ENCODE measurements at regions not wholly inside any gene's neighbourhood (a gene's known extent, or its start where the extent isn't known, plus 50 kb on each side); places are given as distances from the start of the nearest gene placed in this dataset.
"Not testable (repeated sequence)": the region's sequence is repeated elsewhere in the genome, so short reads cannot be mapped to it uniquely, and the experiment has no call there.

DNA sequence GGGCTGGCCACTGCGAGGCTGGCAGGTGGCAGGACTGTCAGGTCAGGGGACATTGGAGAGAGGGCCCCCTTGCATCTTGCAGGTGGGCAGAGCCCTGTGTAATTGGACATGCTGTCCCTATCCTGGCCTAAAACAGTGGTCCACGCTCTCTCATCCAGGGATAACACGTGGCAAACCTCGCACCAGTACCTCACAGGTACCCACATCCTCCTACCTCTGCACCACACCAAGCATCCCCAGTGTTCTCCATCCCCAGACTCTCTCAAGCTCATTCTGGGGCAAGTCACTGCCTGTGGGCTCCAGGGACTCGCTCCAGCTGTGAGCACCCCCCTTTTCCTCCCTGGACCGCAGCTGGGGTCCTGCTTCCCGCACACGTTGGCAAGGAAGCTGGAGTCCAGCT is 212.3 kb upstream of the LRRC61 start:
- not testable (repeated sequence) for FAIRE-seq

DNA sequence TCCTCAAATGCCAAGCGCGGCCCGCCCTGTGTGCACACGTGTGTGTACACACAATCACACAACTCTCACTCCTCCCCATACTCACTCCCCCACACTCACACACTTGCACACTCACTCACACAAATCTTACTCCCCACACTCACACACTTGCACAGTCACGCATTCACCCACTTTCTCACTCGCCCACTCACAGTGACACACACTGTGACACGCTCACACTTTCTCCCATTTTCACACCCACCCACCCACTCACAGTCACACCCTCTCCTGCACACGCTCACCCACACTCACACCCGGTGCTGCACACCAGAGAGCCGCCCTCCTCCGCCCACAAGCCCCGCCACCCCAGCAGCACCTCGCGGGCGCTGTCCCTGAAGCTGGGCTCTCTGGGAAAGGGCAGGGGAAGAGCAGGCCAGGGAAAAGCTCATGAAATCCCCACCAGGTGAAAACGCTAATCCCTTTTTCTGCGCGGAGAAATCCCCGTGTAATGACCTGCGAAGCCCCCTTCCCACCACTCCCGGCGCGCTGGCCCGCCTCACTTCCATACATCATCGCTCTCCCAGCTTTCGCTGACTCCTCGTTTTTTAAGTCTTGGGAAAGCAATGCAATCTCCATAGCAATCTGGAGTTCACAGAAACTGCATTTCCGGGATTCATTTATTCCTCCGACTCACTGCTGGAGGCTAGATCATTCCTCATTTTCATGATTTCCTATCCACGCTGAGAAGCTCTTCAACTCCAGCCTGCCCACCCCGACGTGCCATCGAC is 211.6 kb upstream of the LRRC61 start:
- FAIRE-seq = not testable (repeated sequence)

DNA sequence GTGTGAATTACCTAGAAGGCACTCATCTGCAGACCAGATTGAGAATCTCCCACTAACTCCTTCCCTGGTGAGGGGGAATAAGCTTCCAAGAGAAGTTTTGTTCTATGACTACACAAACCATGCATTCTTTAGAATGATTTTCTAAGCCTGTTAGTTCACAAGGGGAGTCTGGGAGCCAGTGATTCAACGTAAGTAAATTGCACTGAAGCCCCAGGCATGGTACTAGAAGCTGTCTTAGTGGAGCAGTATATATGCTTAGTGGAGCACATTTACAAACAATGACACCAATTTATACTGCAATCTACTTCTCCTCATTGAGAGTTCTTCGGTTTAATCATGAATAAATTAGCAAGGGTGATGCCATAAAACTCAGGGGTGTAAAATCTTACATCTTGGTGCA is 209.9 kb upstream of the LRRC61 start:
- not testable (repeated sequence) for FAIRE-seq

DNA sequence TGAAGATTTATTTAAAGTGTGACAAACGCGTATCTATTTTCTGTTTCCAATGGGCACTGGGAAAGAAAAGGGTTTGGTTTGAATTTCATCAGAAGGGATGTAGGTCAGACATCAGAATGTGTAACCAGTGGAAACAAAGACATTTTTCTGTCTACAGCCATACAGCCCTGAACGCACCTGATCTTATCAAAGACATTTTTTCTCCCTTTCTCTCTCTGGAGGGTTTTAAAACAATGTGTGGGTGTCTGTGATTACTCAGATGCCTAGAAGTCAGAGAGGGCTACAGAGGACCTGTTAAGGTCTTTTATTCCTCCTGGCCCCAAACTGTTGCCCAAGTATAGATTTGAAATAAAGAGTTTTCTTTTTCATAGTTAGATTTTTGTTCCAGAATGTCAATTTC is 208.6 kb upstream of the LRRC61 start:
- not testable (repeated sequence) for FAIRE-seq

DNA sequence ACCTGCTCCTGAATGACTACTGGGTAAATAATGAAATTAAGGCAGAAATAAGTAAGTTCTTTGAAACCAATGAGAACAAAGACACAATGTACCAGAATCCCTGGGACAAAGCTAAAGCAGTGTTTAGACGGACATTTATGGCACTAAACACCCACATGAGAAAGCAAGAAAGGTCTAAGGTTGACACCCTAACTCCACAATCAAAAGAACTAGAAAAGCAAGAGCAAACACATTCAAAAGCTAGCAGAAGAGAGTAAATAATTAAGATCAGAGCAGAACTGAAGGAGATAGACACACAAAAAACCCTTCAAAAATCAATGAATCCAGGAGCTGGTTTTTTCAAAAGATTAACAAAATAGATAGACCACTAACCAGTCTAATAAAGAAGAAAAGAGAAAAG is 203.2 kb upstream of the LRRC61 start:
- not testable (repeated sequence) for FAIRE-seq

DNA sequence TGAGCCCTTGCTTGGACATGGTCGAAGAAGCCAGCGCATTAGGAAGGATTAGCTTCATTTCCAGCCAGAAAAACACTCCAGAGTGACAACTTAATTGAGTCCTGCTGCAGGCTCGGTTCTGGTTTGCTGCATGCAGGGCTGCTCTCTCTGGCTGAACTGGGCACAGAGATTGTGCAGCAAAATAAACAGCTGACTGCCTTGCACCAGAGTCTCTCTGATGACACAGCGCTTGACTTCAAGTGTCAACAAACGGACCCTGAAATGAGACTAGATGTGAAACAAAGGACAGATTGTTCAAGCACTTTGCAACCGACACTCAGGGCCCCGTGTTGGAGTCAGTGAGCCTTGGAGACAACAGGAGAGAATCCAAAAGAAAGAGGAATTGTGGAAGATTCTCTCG is 197.3 kb upstream of the LRRC61 start:
- FAIRE-seq = peak; percentile 93

DNA sequence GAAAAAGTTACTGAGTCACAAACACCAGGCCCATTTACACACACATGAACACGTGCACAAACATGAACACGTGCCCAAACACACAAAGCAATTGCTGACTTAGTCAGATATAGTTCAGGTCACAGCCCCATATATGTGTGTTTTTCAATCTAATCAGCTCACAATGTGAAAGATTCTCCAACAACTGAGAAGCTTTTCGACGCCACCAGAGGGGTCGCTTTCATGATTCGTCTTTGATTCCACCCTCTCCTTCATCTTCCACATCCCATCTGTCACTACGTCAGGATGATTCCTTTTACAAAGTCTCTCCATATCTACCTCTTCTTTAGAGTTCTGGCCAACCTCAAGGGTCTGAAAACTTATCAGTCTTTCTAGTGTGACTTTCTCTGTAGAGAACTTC is 188.7 kb upstream of the LRRC61 start:
- FAIRE-seq = not testable (repeated sequence)

DNA sequence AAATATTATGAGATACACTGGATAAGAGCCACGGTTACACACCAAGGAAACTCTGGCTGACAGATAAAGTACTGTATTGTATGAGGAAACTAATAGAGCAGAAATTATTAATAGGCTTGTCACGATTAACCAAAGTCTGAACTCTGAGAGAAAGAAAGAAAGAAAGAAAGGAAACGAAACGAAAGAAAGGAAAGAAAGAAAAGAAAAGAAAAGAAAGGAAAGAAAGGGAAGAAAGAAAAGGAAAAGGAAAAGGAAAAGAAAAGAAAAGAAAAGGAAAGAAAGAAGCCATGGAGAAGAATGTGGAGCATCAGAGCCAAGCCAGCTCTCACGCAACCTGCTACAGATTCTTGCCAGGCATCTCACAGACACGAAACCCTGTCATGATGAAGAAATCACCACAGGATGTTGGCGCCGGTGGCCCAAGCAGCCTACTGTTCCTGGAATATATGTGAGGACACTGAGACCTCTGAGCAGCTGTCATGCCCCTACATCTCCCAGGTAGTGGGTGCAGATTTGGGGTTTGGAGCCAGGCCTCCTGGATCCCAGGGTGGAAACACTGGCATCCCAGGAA is 187.4 kb upstream of the LRRC61 start:
- FAIRE-seq = not testable (repeated sequence)

DNA sequence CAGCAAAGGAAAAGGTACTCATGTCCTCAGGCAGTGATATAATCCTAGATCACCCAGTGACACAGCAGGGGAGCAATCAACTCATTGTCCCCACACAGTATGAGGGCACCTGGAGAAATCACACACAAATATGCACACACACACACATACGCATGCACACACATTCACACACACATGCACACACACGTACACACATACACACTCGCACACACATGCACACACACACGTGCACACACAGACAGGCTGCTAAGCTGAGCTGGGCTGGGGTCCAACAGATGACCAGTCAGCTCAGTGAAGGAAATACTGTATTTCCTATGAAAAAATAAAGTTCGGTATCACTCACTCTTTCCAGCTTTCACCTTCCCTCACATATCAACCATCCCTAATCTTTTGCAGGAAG is 183.3 kb upstream of the LRRC61 start:
- not testable (repeated sequence) for FAIRE-seq

DNA sequence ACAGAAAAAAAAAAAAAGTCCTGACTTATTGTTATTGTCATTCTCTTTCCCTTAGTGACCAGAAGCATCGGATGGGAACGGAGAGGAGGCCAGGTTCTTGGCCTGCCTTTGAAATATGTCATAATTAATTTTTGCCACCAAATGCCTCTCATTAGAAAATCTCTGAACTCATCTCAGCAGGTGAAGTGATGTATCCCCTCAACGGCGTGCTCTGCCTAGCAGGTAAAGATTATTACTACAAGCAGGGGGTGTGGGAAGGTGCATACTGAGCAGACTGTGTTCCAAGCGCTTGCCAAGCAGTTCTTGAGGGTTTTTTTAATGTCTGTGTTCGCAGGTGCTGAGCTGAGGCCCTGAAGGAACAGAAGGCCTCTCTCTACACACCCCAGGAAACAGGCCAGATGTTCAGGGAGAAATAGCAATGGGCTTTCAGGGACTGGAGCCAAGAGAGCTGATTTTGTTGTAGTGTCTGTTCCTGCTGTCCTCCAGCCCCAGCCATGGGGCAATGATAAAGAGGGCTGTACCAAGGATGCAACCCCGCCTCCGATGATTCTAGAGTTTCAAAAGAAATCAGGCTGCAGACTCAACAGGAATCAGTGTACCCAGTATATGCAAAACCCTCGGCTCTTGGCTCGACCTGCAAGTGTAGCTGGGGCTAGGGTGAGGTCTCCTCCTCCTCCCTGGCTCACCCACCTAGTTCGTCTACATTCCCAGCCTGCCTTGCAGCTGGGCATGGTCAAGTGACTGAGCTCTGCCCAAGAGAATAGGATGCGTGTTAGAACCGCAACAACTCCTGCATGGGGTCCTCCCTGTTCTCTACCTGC is 181.4 kb upstream of the LRRC61 start:
- FAIRE-seq = peak; percentile 90

DNA sequence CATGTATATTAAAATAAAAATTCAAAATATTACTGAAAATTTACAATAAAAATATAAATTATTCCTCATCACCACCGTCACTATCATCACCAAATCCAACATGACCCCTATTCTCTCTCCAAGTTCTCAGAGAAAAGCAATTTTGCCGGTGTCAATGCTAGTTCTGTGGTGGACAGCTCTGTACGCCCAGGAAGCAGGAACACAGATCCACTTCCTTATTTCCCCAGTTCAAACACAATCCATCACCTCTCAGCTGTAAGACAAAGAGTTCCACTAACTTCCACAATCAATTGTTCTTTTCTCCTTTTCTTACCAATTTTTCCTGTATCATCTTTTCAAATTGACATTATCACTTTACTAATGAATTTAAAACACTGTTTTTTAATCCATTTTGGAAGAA is 177.0 kb upstream of the LRRC61 start:
- not testable (repeated sequence) for FAIRE-seq

DNA sequence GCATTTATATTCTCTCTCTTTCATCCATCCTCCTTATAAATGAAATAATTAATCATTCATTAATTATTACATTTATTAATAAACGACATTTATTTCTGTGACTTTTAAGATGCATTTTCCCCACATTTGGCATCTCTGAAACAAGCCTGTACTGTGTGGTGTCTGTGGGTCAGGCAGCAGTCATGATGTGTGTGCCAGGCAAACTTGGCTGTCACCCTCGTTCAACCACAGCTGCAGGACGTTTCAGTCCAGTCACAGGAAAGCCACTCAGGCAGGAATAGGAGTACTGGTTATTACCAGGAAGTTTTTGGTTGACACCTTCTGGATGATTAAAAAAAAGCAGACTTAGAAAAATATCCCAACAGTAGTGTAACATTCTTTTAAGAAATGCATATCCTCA is 175.6 kb upstream of the LRRC61 start:
- not testable (repeated sequence) for FAIRE-seq

DNA sequence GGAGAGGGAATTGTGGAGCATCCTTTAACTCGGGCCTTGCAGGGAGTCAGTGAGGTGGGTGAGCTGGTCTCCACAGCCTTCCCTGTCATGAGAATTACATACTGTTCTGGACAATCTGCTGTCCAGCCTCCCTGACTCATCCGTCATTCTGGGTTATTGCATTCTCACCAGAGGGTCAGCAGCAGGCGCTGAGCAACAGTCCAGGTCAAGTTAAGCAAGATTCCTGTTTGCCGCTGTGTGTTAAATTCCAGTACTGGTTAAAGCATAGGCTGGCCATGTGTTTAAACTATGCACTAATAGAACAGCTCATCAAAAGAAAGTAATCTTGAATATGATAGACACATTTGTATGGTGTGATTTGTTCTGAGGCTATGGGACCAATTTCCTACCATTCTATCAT is 167.1 kb upstream of the LRRC61 start:
- FAIRE-seq = not testable (repeated sequence)

DNA sequence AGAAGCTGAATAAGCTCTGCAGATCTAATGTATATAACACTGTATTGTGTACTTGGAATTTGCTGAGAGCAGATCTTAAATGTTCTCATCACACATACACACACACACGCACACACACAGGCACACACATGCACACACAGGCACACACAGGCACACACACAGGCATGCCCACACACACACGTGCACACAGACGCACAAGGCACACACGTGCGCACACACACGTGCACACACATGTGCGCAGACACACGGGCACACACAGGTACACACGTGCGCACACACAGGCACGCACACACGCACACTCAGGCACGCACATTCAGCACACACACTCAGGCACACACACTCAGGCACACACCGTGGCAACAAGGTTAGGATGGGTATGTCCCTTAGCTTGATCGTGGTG is 164.5 kb upstream of the LRRC61 start:
- FAIRE-seq = not testable (repeated sequence)

DNA sequence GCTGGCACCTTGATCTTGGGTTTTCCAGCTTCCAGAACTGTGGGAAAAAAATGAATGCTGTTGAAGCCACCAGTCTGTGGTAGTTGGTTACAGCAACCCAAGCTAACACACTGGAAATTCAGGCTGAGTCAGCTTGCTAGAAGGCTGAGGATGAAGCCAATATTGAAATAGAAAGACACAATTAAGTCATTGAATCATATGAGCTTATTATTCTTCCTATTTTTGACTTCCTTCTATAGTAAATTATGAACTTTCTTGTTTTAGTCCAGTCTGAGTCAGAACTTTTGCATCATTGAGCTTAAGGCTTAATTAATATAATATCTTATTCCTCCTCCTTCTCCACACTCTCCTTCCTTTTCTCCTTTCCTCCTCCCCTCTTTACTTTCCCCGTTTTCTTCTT is 153.6 kb upstream of the LRRC61 start:
- not testable (repeated sequence) for FAIRE-seq

DNA sequence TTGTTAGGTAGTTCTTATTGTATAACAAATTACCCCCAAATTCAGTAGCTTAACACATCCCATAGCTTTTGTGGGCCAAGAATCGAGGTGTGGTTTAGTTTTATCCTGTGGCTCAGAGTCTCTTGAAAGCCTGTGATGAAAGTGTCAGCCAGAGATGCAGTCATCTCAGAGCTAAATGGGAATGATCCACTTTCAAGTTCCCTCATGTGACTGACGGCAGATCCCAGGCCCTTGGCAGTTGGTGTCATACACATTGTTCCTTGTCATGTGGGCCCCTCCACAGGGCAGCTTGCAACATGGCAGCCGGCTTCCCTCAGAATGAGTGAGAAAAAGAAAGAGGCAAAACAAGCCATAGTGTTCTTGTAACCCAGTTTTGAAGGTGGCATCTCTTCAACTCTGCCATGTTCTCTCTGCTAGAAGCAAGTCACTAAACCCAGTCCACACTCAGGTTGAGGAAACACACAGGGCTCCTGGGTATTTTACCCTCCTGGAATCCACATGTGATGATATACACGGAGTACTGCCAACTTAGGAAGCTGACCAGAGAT is 153.1 kb upstream of the LRRC61 start:
- FAIRE-seq = not testable (repeated sequence)

DNA sequence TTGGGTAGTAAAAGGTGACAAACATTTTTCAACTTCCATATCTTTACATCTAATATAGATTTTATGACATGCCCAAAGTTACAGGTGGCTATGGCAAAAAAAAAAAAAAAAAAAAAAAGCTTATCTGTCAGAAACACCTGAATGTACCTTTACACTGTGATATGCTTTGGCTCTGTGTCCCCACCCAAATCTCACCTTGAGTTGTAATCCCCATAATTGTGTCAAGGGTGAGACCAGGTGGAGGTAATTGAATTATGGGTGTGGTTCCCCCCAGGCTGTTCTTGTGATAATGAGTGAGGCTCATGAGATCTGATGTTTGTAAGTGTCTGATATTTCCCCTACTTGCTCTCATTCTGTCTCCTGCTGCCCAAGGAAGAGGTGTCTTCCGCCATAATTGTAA is 139.6 kb upstream of the LRRC61 start:
- FAIRE-seq = not testable (repeated sequence)

DNA sequence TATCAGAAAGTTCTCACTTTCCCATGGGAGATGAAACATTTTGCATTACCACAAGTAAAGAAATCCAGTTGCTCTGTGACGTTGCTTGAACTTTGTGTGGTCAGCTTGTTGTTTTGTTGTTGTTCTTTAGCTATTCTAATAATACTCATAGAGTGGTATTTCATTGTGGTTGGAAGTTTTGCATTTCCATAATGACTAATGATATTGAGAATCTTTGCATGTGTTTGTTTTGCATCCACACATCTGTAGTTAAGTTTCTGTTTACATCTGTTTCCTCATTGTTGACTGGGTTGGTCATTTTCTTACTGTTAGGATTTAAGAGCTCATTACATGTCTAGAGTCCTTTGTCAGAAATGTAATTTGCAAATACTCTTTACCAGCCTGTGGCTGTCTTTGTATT is 133.2 kb upstream of the LRRC61 start:
- FAIRE-seq = peak; percentile 17

DNA sequence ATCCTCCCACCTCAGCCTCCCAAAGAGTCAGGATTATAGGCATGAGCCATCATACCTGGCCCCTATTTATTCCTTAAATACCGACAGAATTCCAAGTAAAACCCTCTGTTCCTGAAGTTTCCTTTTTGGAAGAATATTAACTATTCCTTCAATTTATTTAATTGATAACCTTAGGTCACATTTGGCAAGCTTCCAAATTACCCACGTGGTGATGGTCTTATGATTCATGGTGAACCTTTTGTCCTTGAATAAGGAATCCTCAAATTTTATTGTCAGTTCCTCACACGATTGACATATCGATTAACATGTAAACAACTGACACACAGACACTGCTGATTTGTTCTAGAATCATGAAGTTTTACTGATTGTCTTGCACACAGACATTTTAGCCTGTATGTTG is 130.6 kb upstream of the LRRC61 start:
- FAIRE-seq = not testable (repeated sequence)

DNA sequence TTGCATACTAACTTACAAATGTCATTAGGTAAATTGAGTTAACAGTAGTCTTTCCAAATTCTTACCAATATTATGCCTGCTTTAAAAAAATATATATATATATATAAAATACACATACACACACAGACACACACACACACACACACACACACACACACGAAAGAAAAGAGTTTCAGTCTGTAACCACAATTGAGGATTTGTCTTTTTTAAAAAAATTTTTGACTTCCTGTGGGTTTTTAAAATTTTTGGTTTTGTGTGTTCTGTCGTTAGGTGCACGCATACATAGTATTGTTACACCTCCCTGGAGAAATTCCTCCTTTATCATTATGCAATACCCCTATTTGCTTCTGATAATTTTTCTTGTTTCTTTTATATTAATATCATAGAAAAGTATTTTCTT is 129.3 kb upstream of the LRRC61 start:
- peak; percentile 56 for FAIRE-seq
